ENCODE measurements at regions not wholly inside any gene's neighbourhood (a gene's known extent, or its start where the extent isn't known, plus 50 kb on each side); places are given as distances from the start of the nearest gene placed in this dataset.

- Histone ChIP-seq H3F3A (ENCODE audit: control insufficient read depth, insufficient read depth) (no peaks in the 10 kb centered on the region), H3K27me3 (ENCODE audit: control insufficient read depth, low read length) (no peaks in the 10 kb centered on the region), H3K9me3 (ENCODE audit: control insufficient read depth, insufficient read depth, low read length) (peaks cover 4% of the 10 kb centered on the region; the same call in 1 of the 2 replicates), H3K4me2 (ENCODE audit: low read length) (no peak overlapping the region), H3K36me3 (ENCODE audit: control insufficient read depth, low read length) (no peaks in the 10 kb centered on the region), H3K27ac (ENCODE audit: low read depth, low read length) (no peak overlapping the region), H3K4me1 (ENCODE audit: control insufficient read depth, low read length) (no peaks in the 10 kb centered on the region), H3K9me2 (replicated peaks; ENCODE audit: control insufficient read depth, low read length) (no peaks in the 10 kb centered on the region), H4K20me1 (ENCODE audit: control insufficient read depth, insufficient read depth, low read depth, low read length) (no peaks in the 10 kb centered on the region), H3K79me2 (ENCODE audit: control insufficient read depth, low read length) (no peaks in the 10 kb centered on the region), H3K4me3 (ENCODE audit: low read length) (no peak overlapping the region)
- TF ChIP-seq CTCF (IDR thresholded peaks at IDR 0.05; ENCODE audit: low read depth, low read length, poor library complexity, severe bottlenecking) (no peak), EZH2phosphoT487 (IDR thresholded peaks at IDR 0.05; ENCODE audit: borderline replicate concordance, low read length) (no peak)
These were observed 412.8 kb upstream of the IRX4 start for GRCh38 chr5:2295476-2295875.

DNA sequence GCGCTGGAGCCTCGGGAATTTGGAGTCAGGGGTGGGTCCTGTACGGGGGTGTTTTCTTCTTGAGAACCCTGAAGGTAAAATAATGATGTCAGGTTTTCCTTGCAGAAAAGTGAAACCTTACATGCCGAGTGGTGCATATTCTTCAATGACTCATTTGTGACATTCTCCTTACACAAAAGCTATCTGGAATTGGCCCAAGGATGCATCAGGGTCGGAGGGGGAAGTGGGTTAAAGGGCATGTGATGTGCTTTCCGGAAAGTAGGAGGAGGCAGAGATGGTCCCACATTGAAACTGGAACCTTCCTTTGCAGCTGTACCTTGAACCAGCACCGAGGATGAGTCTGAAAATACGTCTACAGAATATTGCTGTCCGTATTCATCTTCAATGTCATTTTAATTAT is 411.2 kb upstream of the IRX4 start:
- no peaks in the 10 kb centered on the region for H3K9me2 ChIP-seq (replicated peaks; ENCODE audit: control insufficient read depth, low read length)
- H3K79me2 ChIP-seq (ENCODE audit: control insufficient read depth, low read length): no peaks in the 10 kb centered on the region
- no peak overlapping the region for H3K27ac ChIP-seq (ENCODE audit: low read depth, low read length)
- no peaks in the 10 kb centered on the region for H3K4me1 ChIP-seq (ENCODE audit: control insufficient read depth, low read length)
- no peak overlapping the region for H3K4me3 ChIP-seq (ENCODE audit: low read length)
- H4K20me1 ChIP-seq (ENCODE audit: control insufficient read depth, insufficient read depth, low read depth, low read length): no peaks in the 10 kb centered on the region
- H3F3A ChIP-seq (ENCODE audit: control insufficient read depth, insufficient read depth): no peaks in the 10 kb centered on the region
- H3K27me3 ChIP-seq (ENCODE audit: control insufficient read depth, low read length): no peaks in the 10 kb centered on the region
- TF ChIP-seq CTCF (IDR thresholded peaks at IDR 0.05; ENCODE audit: low read depth, low read length, poor library complexity, severe bottlenecking) (no peak), EZH2phosphoT487 (IDR thresholded peaks at IDR 0.05; ENCODE audit: borderline replicate concordance, low read length) (no peak)
- H3K36me3 ChIP-seq (ENCODE audit: control insufficient read depth, low read length): no peaks in the 10 kb centered on the region
- no peak overlapping the region for H3K4me2 ChIP-seq (ENCODE audit: low read length)
- peaks cover 4% of the 10 kb centered on the region; the same call in 1 of the 2 replicates for H3K9me3 ChIP-seq (ENCODE audit: control insufficient read depth, insufficient read depth, low read length)

GRCh38 chr5:2291146-2291840 is 408.6 kb upstream of the IRX4 start:
- TF ChIP-seq EZH2phosphoT487 (IDR thresholded peaks at IDR 0.05; ENCODE audit: borderline replicate concordance, low read length) (no peak), CTCF (IDR thresholded peaks at IDR 0.05; ENCODE audit: low read depth, low read length, poor library complexity, severe bottlenecking) (no peak)
- H3K27ac ChIP-seq (ENCODE audit: low read depth, low read length): no peak overlapping the region
- no peaks in the 10 kb centered on the region for H3K27me3 ChIP-seq (ENCODE audit: control insufficient read depth, low read length)
- H3K4me1 ChIP-seq (ENCODE audit: control insufficient read depth, low read length): no peaks in the 10 kb centered on the region
- no peaks in the 10 kb centered on the region for H4K20me1 ChIP-seq (ENCODE audit: control insufficient read depth, insufficient read depth, low read depth, low read length)
- H3K36me3 ChIP-seq (ENCODE audit: control insufficient read depth, low read length): no peaks in the 10 kb centered on the region
- no peak overlapping the region for H3K4me2 ChIP-seq (ENCODE audit: low read length)
- no peak overlapping the region for H3K4me3 ChIP-seq (ENCODE audit: low read length)
- no peaks in the 10 kb centered on the region for H3F3A ChIP-seq (ENCODE audit: control insufficient read depth, insufficient read depth)
- peaks cover 4% of the 10 kb centered on the region; the same call in 1 of the 2 replicates for H3K9me3 ChIP-seq (ENCODE audit: control insufficient read depth, insufficient read depth, low read length)
- no peaks in the 10 kb centered on the region for H3K79me2 ChIP-seq (ENCODE audit: control insufficient read depth, low read length)
- H3K9me2 ChIP-seq (replicated peaks; ENCODE audit: control insufficient read depth, low read length): no peaks in the 10 kb centered on the region

Data from DOHH2 (cell line).